GM18867 (cell line): ENCODE measurements at regions not wholly inside any gene's neighbourhood (a gene's known extent, or its start where the extent isn't known, plus 50 kb on each side); places are given as distances from the start of the nearest gene placed in this dataset.

ENCODE experiments used
- ATAC-seq: cut with Tn5 transposase; IDR thresholded peaks from one replicate; pipeline ENCODE4 v1.9.1; 2021; ENCODE audit warnings: mild to moderate bottlenecking, moderate library complexity; ENCODE audit not compliant: unreplicated experiment

GRCh38 chr3:159907828-159908227 is 80.8 kb upstream of the IL12A start:
- no peak for ATAC-seq

DNA sequence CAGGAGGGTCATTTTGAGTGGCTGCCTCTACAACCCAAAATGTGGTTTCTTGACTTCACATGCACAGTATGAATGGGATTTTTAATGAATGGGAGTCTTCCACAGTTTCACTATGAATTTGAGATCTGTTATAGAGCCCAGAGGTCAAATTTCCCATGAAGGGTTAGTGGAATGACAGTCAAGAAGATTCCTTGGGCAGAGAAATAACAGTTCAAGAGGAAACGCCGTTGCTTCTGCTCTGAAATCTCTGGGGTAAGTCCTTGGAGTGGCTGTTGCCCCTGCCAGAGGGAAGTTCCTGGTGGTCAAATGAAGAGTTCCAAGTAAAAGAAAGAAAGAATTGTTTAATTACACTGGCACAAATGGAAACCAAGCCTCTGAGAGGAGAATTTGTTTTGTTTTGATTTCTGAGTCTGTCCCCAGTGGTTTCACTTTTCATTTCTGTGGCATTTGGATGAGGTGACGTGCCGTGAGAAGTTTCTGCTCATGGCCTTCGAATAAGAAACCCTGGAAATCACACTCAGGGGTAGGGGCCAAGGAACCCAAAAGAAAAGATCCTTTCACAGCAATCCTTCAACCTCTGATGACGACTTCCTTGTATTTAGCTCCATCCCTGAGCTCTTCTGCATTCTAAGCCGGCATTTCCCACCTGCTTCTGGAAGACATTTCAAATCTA is 77.5 kb upstream of the IL12A start:
- peak; percentile 95 for ATAC-seq

DNA sequence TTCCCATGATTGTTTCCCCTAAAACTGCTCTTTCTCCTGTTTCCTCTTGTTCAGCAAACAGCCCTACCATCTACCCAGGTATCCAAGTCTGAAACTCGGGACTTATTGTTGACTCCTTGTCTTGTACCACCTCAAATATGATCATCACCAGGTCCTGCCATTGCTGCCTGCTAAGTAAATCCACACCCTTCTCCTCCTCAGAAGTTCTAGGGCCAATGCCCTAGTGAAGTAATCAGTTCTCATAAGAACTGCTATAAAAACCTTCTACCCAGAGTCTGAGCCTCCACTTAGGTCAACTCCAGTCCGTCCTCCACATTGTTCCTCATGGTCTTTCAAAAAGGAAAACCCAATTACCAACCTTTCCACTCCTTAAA is 77.0 kb upstream of the IL12A start:
- no peak for ATAC-seq

DNA sequence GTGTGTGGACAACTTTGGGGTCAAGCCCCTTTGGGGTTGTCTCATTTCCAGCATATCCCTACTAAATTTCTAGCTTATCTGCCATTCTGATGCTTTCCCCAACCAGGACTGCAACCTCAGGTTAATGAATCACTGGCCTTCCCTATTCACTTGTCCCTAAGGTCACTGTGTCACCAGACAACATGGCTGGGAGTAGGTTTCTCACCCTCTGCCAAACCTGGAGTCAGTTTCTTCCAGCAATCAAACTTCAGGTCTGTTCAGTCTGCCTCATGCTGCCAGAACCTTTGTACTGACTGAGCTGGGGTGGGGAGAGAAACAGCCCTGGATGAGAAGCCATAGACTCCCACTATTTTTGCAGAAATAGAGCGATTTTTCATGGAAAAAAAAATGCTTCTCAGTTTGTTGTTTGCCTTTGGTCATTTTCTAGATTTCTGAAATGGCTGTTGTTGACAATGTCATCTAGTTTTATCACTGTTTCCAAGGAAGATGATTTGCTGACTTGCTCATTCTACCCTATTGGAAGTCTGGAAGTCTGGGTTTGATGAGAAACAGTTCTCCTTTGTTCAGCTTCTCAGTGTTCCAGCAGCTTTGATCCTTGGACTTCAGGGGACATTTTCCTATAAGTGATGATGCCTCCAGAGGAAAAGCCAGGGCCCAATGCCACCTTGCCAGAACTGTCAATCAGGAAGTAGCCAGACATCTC is 74.8 kb upstream of the IL12A start:
- no peak for ATAC-seq

DNA sequence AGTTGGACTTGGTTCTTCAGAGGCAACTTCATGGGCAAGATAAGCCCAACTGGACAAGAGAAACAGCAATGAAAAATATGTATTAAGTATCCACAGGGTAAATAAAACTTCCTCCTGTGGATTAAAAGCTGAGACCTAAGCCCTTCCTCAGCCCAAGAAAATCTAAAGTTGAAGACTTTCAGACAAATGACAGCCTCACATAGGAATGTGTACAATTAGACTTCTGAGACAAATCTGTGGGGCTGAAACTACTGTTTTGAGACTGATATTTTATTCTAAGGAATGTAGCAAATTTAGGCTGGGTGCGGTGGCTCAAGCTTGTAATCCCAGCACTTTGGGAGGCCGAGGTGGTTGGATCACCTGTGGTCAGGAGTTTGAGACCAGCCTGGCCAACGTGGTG is 74.2 kb upstream of the IL12A start:
- ATAC-seq: no peak

GRCh38 chr3:159916052-159916451 is 72.6 kb upstream of the IL12A start:
- no peak for ATAC-seq

DNA sequence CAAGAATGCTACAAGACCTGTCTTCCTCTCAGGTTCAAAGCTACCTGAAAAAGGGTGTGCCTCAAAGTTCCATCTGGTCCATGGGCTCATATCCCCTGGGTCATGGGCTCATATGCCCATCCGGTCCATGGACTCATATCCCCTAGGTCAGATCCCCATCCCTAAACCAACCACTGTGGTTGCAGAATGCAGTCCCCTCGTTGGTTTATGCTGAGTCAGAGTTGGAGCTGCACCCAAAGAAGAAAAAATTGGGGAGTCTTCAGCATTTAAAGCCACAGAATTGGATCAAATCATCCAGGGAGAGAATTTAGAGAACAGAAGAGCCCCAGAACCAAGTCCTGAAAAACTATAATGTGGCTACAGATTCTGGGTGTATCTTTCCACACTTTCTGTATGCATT is 71.5 kb upstream of the IL12A start:
- no peak for ATAC-seq

DNA sequence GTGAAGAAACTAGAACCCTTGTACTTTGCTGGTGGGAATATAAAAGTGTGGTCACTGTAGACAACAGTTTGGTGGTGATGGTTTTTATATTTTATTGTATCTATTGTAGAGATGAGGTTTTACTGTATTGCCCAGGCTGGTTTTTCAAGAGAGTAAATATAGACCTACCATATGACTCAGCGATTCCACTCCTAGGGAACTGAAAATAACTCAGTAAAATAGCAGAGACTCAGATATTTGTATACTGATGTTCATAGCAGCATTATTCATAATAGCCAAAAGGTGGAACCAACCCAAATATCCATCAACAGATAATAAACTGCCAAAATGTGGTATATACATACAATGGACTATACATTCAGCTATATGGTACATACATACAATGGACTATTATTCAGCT is 68.8 kb upstream of the IL12A start:
- ATAC-seq: peak; percentile 71

DNA sequence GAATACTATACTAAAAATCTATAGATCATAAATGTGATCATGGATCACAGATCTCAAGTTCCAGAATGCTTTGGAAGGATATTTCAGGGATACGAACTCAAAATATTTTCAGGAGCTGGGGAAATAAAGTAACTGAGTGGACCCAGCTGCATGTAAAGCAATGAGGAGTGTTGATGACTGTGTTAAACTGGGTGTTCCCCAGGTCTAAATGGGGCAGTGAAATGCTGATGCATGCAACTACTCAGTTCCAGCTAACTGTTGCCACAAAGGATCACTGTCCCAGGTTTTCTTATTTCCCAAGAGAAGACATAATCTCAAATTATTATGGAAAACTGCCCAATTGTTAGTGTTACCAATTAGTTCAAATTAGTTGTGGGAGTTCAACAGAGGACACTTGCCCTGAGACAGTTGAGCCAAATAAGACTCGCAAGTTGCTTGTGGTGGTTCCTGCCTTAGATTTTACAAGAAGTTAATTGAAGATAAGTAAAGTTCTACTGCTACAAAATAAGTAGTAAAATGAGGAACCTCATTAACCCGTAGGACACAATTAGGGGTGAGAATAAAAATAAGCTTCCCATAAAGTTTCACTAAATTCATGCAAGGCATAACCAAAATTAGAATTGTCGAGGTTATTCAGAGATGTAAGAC is 66.3 kb upstream of the IL12A start:
- no peak for ATAC-seq

GRCh38 chr3:159922861-159923312 is 65.7 kb upstream of the IL12A start:
- ATAC-seq: peak; percentile 95

- no peak for ATAC-seq
Measured at GRCh38 chr3:159923336-159923735, 65.3 kb upstream of the IL12A start.

DNA sequence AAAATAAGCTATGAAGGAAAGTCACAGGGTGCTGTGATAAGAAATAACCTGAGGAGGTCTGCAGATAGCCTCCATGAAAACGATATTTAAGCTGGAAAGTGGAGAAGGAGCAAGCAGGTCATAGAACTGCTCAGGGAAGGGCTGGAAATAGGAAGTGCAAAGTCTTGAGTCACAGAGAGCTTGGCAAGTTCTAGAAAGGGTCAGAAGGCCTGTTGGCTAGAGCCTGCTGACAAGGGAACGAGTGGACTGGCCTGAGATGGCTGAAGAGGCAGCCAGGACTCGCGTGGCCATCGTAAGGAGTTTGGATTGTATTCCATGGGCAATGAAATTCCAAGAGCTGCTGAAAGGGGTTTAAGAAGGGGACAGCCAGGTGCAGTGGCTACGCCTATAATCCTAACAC is 64.7 kb upstream of the IL12A start:
- ATAC-seq: no peak

DNA sequence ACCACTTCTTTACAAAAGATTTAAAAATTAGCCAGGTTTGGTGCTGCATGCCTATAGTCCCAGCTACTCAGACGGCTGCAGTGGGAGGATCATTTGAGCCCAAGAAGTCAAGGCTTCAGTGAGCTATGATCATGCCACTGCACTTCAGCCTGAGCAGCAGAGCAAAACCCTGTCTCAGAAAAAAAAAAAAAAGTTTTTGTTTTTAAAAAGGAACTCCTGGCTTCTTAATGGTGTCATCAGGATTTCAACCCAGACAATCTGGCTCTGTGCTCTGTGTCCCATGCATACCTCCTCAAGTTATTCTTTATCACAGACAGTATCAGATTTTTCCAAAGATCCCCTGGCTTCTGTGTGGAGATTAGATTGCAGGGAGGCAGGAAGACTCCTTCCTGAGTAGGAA is 64.2 kb upstream of the IL12A start:
- ATAC-seq: no peak

DNA sequence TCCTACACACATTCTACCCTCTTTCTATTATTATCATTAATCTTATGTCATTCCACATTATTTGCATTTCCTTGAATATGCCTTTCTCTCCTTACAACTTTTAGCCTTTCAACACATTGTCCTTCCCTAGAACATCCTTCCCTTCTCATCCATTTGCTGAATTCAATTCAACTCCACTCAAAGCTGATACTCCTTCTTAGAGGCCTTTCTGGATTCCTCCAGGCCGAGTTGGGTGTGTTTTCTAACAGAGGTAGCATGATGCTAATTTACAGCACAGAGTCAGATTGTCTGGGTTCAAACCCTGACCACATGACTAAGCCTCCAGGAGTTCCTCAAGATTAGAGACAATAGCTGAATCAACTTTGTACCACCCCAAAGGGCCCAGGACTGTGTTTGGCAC is 63.4 kb upstream of the IL12A start:
- no peak for ATAC-seq

GRCh38 chr3:159926573-159926972 is 62.1 kb upstream of the IL12A start:
- no peak for ATAC-seq

DNA sequence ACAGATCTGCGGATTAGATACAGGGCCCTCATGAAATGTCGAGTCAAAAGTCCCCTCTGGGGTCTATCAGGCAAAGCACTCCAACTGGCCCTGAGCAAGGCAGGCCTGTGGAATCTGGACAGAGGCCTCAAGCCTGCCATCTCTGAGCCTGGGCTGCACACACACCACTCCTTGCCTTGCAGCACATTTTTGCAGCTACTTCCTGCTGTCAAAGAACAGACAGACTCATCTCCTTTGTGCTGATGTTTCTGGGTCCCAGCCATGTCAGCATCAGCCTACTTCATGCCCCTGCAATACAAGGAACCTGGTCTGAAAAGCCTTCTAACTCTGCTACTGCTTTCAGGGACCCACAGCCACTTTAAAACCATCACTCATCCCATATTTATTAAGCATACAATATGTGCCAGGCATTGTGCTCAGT is 60.6 kb upstream of the IL12A start:
- ATAC-seq: no peak

- no peak for ATAC-seq
Measured at GRCh38 chr3:159928666-159929065, 60.0 kb upstream of the IL12A start.

GRCh38 chr3:159929171-159930141 is 59.2 kb upstream of the IL12A start:
- ATAC-seq: peak; percentile 56

DNA sequence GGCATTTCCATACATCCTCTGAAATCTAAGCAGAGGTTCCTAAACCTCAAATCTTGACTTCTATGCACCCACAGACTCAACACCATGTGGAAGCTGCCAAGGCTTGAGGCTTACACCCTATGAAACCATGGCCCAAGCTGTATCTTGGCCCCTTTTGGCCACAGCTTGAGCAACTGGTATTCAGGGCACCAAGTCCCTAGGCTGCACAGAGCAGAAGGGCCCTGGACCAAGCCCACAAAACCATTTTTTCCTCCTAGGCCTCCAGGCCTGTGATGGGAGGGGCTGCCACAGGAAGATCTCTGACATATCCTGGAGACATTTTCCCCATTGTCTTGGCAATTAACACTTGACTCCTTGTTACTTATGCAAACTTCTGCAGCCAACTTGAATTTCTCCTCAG is 54.4 kb upstream of the IL12A start:
- ATAC-seq: no peak

DNA sequence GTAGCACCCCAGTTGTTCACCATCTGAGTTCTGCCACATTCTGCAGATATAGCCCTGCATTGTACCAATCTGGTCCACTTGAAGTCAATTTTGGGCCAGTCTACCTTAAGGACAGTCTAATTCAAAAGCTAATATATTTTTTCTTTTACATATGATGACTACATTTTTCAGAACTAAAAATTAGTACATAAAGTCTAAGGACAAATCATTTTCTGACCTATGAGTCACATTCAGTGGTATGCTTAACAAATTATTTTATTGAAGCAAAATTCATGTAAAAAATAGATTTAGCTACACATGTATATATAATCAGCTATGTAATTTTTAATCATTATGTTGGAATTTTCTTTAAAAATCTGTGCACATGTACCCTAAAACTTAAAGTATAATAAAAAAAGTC is 52.1 kb upstream of the IL12A start:
- ATAC-seq: no peak

- ATAC-seq: no peak
Measured at GRCh38 chr3:159937561-159938166, 51.0 kb upstream of the IL12A start.
